ENCODE measurements at regions not wholly inside any gene's neighbourhood (a gene's known extent, or its start where the extent isn't known, plus 50 kb on each side); places are given as distances from the start of the nearest gene placed in this dataset.
A peak's percentile ranks its signal among the peaks of the same experiment; 100 is the strongest.
"Not testable (repeated sequence)": the region's sequence is repeated elsewhere in the genome, so short reads cannot be mapped to it uniquely, and the experiment has no call there.

DNA sequence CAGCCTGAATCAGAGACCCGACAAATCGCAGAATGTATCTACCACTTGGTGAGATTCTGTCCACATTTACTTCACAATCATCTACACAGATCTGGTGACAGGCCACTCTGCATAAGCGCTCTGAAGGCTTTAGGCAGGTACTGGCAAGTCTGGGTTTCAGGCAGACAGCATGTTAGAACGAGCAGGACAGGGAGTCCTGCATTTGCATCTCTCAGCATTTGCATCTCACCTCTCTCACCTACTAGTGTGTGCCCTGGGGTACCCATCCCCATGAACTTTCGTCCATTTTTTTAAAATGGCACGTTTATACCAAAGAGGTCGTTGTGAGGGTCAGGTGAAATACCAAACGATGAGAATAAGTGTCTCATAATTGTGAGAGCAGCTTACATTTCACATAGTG lies 108.2 kb downstream of the SPATA31A1 start:
- not testable (repeated sequence) for H3K4me3 ChIP-seq (ENCODE audit: low read depth in 1 of 2, low read length in 2 of 2); H3K9ac ChIP-seq (ENCODE audit: low read length); H3K27ac ChIP-seq (ENCODE audit: low read depth, low read length)

DNA sequence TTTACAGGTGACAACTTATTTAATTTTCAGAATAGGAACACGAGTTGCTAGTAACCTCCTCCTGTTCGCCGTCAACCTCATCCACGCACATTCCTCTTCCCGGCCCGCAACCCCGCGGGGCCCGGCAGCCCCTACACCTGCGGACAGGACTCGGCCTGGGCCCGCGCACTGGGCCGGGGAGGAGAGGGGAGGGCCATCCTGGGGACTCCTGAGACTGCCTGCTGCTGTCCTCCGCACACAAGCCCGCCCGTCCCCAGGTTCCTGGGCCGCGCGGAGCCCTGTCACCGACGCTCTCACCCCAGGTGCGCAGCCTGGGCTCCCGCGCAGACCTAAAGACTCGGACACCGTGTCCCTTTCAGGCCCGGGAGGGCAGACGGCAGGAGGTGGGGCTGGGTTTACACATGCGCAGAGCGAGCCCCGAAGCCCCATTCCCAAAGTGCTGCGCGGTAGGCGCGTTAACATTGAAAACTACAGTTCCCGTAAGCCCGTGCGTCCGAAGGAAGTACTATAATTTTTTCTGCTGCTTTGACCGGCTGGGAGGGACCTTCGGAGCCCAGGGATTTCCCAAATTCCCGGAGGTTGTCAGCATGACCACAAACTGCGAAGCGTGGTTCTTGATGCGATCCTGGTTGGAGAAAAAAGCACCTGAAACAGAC lies 108.8 kb downstream of the SPATA31A1 start:
- H3K9me3 ChIP-seq (ENCODE audit: low read length); H3K36me3 ChIP-seq (ENCODE audit: insufficient read depth, low read length); H3K9ac ChIP-seq (ENCODE audit: low read length); H3K27me3 ChIP-seq (ENCODE audit: control insufficient read depth in 1 of 2, insufficient read depth in 2 of 2, low read length in 2 of 2); H3K4me1 ChIP-seq (ENCODE audit: insufficient read depth, low read length); H3K27ac ChIP-seq (ENCODE audit: low read depth, low read length): not testable (repeated sequence)
- H3K4me3 ChIP-seq (ENCODE audit: low read depth in 1 of 2, low read length in 2 of 2) = peak overlapping the region in 1 of 2 donors; percentile 20

More for the DNA sequence above, 108.2 kb downstream of the SPATA31A1 start:
- not testable (repeated sequence) for H3K4me1 ChIP-seq (ENCODE audit: insufficient read depth, low read length); H3K27me3 ChIP-seq (ENCODE audit: control insufficient read depth in 1 of 2, insufficient read depth in 2 of 2, low read length in 2 of 2); H3K36me3 ChIP-seq (ENCODE audit: insufficient read depth, low read length); H3K9me3 ChIP-seq (ENCODE audit: low read length)

DNA sequence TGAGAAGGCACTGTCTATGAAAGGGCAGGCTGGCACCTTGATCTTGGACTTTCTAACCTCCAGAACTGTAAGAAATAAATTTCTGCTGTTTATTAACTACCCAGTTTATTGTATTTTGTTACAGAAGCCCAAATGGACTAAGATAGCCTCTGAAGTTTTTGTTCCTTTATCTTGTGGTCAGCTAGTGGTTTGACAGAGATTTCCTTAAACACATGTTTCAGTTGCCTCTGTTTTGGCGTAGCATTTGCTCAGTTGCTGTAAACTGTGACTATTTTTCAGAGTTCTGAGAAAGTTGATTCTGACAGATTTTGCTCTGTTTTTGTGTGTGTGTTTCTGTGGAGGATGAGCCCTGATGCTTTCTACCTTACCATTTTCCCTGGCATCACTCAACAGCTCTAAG lies 119.0 kb downstream of the SPATA31A1 start:
- not testable (repeated sequence) for H3K27me3 ChIP-seq (ENCODE audit: control insufficient read depth in 1 of 2, insufficient read depth in 2 of 2, low read length in 2 of 2); H3K4me3 ChIP-seq (ENCODE audit: low read depth in 1 of 2, low read length in 2 of 2); H3K36me3 ChIP-seq (ENCODE audit: insufficient read depth, low read length); H3K9me3 ChIP-seq (ENCODE audit: low read length); H3K9ac ChIP-seq (ENCODE audit: low read length); H3K27ac ChIP-seq (ENCODE audit: low read depth, low read length); H3K4me1 ChIP-seq (ENCODE audit: insufficient read depth, low read length)

DNA sequence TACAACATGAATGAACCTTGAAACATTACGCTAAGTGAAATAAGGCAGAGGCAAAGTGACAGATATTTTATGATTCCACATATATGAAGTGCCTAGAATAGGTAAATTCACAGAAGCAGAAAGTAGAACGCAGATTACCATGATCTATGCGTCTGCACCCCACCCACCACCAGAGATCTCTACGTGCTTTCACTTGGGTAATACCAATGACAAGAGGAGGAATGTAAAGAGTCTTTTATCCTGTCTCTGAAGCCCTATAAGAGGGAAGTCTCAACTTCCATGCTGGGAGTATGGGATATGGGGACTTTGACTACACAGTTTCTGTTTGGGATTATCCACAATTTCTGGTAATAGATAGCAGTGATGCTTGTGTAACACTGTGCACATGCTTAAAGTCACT lies 127.6 kb downstream of the SPATA31A1 start:
- H3K4me3 ChIP-seq (ENCODE audit: low read depth in 1 of 2, low read length in 2 of 2) = not testable (repeated sequence)

DNA sequence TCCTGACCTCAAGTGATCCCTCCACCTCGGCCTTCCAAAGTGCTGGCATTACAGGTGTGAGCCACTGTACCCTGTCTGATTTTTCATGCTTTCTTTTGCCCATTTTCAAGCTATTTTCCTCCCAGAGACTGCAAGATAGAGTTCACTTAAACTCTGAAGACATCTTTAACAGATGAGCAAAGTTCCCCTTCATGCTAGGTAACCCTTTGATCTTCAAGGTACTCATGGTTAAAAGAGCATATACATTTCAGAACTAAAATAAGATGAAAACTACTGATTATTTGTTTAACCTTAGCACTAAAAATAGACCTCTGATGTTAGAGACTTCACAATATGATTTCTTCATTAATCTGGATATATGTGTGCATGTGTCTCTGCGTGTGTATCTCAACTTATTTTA lies 128.4 kb downstream of the SPATA31A1 start:
- H3K36me3 ChIP-seq (ENCODE audit: insufficient read depth, low read length); H3K4me1 ChIP-seq (ENCODE audit: insufficient read depth, low read length); H3K4me3 ChIP-seq (ENCODE audit: low read depth in 1 of 2, low read length in 2 of 2); H3K27me3 ChIP-seq (ENCODE audit: control insufficient read depth in 1 of 2, insufficient read depth in 2 of 2, low read length in 2 of 2); H3K9me3 ChIP-seq (ENCODE audit: low read length); H3K9ac ChIP-seq (ENCODE audit: low read length); H3K27ac ChIP-seq (ENCODE audit: low read depth, low read length): not testable (repeated sequence)

More for the DNA sequence above, 127.6 kb downstream of the SPATA31A1 start:
- H3K4me1 ChIP-seq (ENCODE audit: insufficient read depth, low read length); H3K36me3 ChIP-seq (ENCODE audit: insufficient read depth, low read length); H3K27me3 ChIP-seq (ENCODE audit: control insufficient read depth in 1 of 2, insufficient read depth in 2 of 2, low read length in 2 of 2); H3K27ac ChIP-seq (ENCODE audit: low read depth, low read length); H3K9me3 ChIP-seq (ENCODE audit: low read length); H3K9ac ChIP-seq (ENCODE audit: low read length): not testable (repeated sequence)

DNA sequence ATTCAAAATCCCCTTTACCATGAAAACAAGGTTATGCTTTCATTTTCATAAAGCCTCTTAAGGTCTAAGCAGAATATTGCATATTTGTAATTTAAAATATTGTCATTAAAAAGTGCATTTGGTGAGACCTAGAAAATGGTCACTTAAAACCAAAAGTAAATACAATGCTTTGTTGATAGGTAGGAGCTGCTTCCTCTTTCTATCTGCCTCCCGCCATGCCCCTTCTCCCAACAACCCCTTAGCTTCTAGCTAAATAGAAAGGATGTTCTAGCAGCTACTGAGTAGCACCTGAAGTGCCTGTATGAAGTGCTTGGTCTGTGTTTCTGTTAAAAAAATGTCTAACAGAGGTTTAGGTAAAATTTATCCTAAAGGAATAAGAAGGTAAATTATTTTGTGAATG lies 128.8 kb downstream of the SPATA31A1 start:
- H3K9ac ChIP-seq (ENCODE audit: low read length); H3K27ac ChIP-seq (ENCODE audit: low read depth, low read length); H3K9me3 ChIP-seq (ENCODE audit: low read length); H3K36me3 ChIP-seq (ENCODE audit: insufficient read depth, low read length); H3K4me3 ChIP-seq (ENCODE audit: low read depth in 1 of 2, low read length in 2 of 2); H3K27me3 ChIP-seq (ENCODE audit: control insufficient read depth in 1 of 2, insufficient read depth in 2 of 2, low read length in 2 of 2); H3K4me1 ChIP-seq (ENCODE audit: insufficient read depth, low read length): not testable (repeated sequence)

DNA sequence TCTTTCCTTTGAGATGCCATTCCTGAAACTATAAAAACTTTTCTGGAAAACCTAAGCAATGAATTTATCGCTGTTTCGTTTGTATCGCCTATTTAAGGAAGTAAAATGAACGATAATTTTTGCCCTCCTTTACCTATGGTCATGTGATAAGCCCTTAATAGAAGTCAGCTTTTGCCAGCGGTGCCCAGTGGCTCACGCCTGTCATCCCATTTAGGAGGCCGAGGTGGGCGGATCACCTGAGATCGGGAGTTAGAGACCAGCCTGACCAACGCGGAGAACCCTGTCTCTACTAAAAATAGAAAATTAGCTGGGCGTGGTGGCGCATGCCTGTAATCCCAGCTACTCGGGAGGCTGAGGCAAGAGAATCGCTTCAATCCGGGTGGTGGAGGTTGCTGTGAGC lies 132.0 kb downstream of the SPATA31A1 start:
- not testable (repeated sequence) for H3K4me3 ChIP-seq (ENCODE audit: low read depth in 1 of 2, low read length in 2 of 2); H3K27ac ChIP-seq (ENCODE audit: low read depth, low read length); H3K9ac ChIP-seq (ENCODE audit: low read length); H3K27me3 ChIP-seq (ENCODE audit: control insufficient read depth in 1 of 2, insufficient read depth in 2 of 2, low read length in 2 of 2); H3K4me1 ChIP-seq (ENCODE audit: insufficient read depth, low read length); H3K36me3 ChIP-seq (ENCODE audit: insufficient read depth, low read length); H3K9me3 ChIP-seq (ENCODE audit: low read length)

DNA sequence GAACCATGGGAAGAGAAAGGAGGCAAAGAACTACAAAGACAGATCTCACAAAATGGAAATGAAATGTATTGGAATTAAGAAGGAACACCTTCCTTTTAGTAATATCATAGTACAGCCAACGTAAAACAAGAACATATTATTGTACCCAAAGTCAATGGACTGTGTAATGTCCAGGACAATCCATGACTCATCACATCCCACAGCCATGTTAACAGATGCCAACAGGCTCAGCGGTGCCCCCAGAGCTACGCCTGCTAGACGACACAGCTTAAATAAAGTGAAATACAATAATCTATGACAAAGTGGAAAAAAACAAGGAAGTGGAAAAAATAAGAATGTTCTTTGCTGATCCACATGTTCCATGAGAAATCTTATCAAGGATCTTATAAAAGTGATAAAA lies 140.8 kb downstream of the SPATA31A1 start:
- not testable (repeated sequence) for H3K36me3 ChIP-seq (ENCODE audit: insufficient read depth, low read length); H3K9me3 ChIP-seq (ENCODE audit: low read length); H3K27me3 ChIP-seq (ENCODE audit: control insufficient read depth in 1 of 2, insufficient read depth in 2 of 2, low read length in 2 of 2); H3K27ac ChIP-seq (ENCODE audit: low read depth, low read length); H3K9ac ChIP-seq (ENCODE audit: low read length); H3K4me3 ChIP-seq (ENCODE audit: low read depth in 1 of 2, low read length in 2 of 2); H3K4me1 ChIP-seq (ENCODE audit: insufficient read depth, low read length)

DNA sequence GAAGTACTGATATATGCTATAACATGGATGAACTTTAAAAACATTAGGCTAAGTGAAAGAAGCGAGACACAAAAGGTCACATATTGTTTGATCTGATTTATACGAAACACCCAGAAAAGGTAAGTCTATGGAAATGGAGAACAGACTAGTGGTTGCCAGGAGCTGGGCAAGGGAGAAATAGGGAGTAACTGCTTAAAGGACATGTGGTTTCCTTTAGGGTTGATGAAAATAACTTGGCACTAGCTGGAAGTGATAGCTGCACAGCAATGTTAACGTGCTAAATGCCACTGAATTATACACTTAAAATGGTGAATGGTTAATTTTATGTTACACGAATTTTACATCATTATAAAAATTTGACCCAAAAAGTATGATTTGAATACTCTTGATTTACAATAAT lies 147.7 kb downstream of the SPATA31A1 start:
- not testable (repeated sequence) for H3K36me3 ChIP-seq (ENCODE audit: insufficient read depth, low read length); H3K4me3 ChIP-seq (ENCODE audit: low read depth in 1 of 2, low read length in 2 of 2); H3K27ac ChIP-seq (ENCODE audit: low read depth, low read length); H3K9ac ChIP-seq (ENCODE audit: low read length); H3K4me1 ChIP-seq (ENCODE audit: insufficient read depth, low read length); H3K27me3 ChIP-seq (ENCODE audit: control insufficient read depth in 1 of 2, insufficient read depth in 2 of 2, low read length in 2 of 2); H3K9me3 ChIP-seq (ENCODE audit: low read length)

DNA sequence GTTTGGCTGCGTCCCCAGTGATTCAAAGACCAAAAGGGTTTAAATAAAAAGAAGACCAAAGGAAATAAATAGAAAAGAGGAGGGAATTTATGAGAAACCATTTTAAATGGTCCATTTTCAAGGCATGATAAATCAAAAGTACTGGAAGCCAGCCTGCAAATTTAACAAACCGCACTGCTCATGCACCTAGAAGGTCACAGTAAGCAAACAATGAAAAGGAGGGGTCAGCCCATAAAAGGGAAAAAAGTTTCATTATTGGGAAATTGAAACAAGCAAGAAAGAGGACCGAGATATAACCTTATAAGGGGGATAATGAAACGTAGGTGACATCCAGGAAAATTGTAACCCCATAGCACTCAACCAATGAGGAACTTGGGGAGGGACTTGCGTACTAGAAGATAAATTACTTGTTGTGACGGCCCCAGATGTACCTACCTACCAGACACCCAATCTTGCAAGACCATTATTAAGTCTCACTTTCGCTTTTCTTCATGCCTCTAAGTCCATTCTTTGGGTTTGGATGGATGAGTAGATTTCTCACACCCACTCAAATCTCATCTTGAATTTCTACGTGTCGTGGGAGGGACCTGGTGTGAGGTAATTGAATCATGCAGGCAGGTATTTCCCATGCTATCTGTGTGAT lies 172.0 kb downstream of the SPATA31A1 start:
- H3K36me3 ChIP-seq (ENCODE audit: insufficient read depth, low read length); H3K4me1 ChIP-seq (ENCODE audit: insufficient read depth, low read length); H3K27ac ChIP-seq (ENCODE audit: low read depth, low read length); H3K9me3 ChIP-seq (ENCODE audit: low read length); H3K27me3 ChIP-seq (ENCODE audit: control insufficient read depth in 1 of 2, insufficient read depth in 2 of 2, low read length in 2 of 2); H3K4me3 ChIP-seq (ENCODE audit: low read depth in 1 of 2, low read length in 2 of 2); H3K9ac ChIP-seq (ENCODE audit: low read length): not testable (repeated sequence)

DNA sequence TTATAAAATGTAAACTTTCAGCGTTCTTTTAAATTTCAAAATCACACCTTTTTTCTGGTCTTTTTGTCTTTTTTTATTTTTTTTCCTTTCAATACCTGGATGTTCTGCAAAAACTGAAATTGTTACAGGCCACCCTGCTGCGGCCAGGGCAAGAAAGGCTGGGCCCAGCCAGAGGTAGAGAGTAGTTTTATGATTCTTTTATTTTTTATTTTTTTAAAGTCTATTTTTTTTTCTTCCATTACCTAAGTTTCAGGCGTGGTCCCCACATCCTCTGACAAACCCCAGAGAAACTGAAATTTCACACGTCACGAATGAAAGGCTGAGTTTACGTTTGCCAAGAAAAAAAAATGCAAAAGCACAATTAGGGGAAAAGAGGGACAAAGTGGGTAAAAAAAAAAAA lies 177.1 kb downstream of the SPATA31A1 start:
- H3K4me3 ChIP-seq (ENCODE audit: low read depth in 1 of 2, low read length in 2 of 2); H3K4me1 ChIP-seq (ENCODE audit: insufficient read depth, low read length); H3K9me3 ChIP-seq (ENCODE audit: low read length); H3K27me3 ChIP-seq (ENCODE audit: control insufficient read depth in 1 of 2, insufficient read depth in 2 of 2, low read length in 2 of 2); H3K27ac ChIP-seq (ENCODE audit: low read depth, low read length); H3K36me3 ChIP-seq (ENCODE audit: insufficient read depth, low read length); H3K9ac ChIP-seq (ENCODE audit: low read length): not testable (repeated sequence)

DNA sequence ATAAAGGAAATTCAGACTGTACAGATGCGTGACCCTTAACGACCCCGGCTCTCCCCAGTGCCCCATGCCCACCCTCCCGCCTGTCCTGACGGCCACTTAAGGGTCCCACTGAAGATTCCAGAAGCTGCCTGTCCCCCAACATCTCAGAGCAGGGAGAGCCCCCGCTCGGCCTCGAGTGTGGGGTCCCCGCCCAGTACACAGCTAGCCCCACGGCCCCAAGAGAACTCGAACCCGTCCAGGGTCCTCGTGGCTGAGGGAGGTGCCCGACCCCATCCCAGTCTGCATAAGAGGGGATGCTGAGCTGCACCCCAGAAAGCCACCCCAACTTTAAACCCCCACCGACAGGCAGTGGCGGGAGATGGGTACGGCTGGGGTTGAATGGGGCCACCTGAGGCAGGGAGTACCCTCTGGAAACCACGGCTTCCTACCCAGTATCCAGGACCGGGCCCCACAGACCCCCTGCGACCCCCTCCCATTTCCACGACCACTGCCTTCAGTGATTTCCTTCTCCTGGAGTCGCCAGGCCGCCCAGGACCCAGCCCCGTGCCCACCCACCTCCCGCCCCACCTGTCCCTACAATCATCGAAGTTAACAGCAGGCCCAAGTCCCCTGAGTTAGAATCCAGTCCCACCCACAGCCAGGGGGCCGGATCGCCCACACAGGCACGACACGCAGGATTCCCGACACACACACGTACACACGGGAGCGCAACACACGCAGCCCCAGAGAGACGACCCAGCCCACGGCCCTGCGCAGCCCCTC lies 177.7 kb downstream of the SPATA31A1 start:
- H3K4me3 ChIP-seq (ENCODE audit: low read depth in 1 of 2, low read length in 2 of 2); H3K4me1 ChIP-seq (ENCODE audit: insufficient read depth, low read length); H3K27ac ChIP-seq (ENCODE audit: low read depth, low read length); H3K9me3 ChIP-seq (ENCODE audit: low read length); H3K9ac ChIP-seq (ENCODE audit: low read length); H3K36me3 ChIP-seq (ENCODE audit: insufficient read depth, low read length); H3K27me3 ChIP-seq (ENCODE audit: control insufficient read depth in 1 of 2, insufficient read depth in 2 of 2, low read length in 2 of 2): not testable (repeated sequence)

Measured in muscle layer of colon (tissue), 2 donors.